ENCODE measurements at regions not wholly inside any gene's neighbourhood (a gene's known extent, or its start where the extent isn't known, plus 50 kb on each side); places are given as distances from the start of the nearest gene placed in this dataset.
"Not testable (repeated sequence)": the region's sequence is repeated elsewhere in the genome, so short reads cannot be mapped to it uniquely, and the experiment has no call there.

DNA sequence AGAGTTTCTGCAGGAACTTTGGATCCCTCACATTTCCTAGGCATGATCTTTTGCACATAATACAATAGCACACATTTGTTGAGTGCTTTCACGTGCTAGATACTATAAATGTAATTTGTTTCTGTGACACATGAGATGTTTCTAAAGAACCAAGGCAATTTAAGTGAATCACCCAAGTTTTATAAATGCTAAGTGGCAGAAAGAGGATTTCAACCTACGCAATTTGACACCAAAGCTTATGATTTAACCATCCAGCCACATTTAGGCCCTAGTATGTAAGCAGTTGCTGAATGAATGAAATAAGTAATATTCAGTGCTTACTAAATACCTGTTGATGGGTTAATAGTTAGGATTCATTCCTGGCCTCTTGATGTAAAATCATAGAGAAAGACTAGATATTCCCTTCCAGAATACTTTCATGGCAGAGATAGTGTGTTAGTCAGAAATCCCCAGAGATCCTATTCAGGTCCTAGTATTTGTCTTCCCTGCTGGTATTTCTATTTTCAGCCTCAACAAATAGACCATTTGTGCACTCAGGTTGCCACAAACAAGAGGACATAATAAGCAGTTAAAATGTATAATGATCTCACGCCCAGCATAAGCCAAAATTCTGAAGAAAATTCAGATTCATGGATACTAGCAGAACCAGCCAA is 572.6 kb downstream of the IPMK start:
- no peak for FAIRE-seq
- DNase-seq (ENCODE audit: low spot score), result no peak

DNA sequence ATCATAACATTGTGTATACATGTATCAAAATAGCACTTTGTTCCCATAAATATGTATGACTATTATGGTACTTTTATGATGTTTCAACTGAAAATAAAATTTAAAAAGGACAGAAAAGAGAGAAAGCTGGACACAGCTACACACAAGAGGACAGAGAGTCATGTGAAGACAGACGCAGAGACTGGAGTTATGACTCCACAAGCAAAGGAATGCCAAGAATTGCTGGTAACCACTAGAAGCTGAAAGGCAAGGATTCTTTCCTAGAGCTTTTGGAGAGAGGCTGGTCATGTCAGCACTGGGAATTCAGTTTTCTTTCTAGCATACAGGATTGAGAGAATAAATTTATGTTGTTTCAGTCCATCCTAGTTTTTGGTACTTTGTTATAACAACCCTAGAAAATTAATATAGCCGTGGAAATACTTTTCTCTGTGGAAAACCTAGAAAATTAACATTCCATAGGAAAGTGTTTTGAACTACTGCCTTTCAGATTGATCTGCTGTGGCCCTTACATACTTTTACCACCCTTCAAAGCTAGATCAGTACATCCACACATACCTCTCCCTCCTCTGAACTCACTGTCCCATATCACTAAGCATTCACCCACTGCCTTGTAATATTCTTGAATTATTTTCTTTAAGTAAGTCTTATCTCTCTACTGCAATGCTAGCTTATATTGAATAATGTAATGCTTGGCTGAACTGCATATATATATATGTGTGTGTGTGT is 575.3 kb downstream of the IPMK start:
- FAIRE-seq (peak; percentile 95), DNase-seq (ENCODE audit: low spot score) (peak; percentile 86)

DNA sequence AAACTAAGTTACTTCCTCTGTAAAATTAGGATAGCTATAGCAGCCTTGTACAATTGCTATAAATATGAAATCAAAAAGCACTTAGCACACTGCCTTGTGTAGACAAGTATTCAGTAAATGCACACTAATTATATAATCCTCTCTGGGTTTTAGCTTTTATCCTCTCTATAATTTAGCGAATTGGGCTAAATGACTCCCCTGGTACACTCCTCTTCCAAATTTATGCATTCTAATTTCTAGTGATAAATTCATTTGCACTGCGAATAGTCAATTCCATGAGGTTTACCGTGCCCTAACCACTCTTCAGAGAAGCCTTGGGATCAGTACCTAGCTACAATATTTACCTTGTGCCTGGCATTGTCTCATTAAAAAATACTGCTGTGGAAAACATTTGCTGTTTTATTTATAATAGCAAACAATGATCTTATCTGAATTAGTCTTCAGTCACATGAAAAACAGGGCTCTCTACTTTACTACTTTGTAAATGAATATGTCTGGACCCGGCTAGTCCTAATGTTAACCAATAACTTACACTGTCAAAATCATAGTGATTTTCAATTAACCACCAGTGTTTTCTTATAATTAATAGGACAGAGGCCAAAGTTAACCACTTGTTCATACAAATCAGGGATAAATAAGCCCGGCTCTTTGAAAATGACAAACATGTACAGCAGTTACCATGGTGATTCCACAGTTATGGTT is 577.9 kb downstream of the IPMK start:
- FAIRE-seq, result no peak
- no peak for DNase-seq (ENCODE audit: low spot score)

DNA sequence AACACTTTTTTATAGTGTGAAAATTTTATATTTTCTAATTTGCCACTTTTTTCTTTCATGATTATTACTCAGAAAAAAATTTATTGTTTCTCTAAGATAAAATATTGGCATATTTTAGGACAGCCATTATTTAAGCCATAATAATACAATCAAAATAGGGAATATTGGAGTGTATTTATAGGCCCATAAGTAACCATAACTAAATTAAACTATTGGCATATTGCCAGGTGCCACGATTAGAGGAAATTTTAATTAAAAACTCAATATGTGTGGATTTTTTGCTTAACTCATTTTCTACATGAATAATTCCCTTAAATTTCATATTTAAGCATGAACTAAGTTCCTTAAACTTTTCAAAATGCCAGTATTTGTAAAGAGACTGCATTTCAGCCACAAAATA is 587.8 kb downstream of the IPMK start:
- FAIRE-seq, result no peak
- DNase-seq (ENCODE audit: low spot score), result no peak

DNA sequence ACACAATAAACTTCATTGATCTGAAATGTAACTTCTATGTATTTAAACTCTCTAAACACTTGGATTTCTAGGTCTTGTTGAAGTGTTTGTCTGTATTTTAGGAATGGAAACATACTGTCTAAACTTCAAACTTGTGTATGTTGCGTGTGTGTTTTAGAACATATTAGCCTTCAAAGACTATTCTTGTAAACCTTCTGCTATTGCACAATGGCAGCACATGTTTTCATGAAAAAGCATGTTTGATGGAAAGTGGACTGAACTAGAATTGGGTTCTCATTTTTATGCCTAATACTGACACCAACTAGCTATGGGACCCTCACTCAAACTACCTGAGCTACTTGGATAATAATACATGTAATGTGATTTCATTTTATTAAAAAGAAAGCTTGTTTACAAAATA is 592.6 kb downstream of the IPMK start:
- FAIRE-seq (no peak), DNase-seq (ENCODE audit: low spot score) (no peak)

DNA sequence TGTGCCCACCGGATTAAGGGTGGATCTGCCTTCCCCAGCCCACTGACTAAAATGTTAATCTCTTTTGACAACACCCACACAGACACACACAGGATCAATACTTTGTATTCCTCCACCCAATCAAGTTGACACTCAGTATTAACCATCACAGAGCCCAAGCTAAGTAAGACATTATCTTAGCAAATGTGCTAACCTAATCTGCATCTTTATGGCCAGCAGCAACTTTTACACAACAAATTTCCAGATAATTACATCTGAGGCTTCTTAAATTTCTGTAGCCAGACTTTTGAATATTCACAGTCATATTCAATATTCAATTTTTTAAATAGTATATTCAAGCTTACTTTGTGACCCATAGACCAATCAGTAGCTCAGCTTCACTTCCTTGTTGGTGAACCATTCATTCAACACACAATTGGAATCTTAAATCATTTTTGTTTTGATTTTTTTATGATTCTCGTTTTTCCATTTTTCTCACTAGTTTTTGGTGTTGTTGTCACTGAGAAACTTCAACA is 594.2 kb downstream of the IPMK start:
- no peak for FAIRE-seq

DNA sequence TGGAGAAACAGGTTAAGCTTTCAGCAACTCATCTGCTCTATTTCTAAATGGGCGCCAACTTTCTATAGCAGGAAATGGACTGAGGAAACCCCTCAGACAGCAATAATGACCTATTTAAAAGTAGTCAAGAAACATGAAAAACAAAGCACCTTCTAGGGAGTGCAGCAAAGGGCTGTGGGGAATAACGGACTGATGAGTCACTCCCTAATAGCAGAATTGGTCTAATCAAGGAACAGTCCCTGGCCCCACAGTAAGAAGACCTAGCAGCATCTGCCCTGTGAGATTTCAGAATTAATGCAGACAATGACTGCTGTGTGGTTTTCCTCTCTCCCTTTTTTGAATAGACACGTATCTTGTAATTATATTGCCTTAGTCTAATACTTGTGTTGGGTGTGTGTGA is 602.9 kb downstream of the IPMK start:
- FAIRE-seq (no peak), DNase-seq (ENCODE audit: low spot score) (no peak)

More for the DNA sequence above, 594.2 kb downstream of the IPMK start:
- no peak for DNase-seq (ENCODE audit: low spot score)

DNA sequence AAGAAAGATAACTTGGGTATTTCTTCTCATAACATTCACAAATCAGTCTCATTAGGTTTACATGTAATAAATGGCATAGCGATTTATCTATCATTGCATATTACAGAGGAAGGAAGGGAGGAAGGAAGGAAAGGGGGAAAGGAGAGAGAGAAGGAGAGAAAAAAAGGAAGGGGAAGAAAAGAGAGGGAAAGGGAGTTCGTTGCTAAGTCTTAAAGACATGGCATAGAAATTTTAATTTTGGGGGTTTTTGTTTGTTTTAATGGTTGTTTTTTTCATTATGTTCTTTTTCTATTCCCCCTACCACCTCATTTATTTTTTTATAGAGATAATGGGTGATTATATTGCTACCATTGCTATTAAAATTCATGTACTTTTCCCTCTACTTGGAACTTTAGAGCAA is 604.3 kb downstream of the IPMK start:
- DNase-seq (ENCODE audit: low spot score) (no peak), FAIRE-seq (no peak)

DNA sequence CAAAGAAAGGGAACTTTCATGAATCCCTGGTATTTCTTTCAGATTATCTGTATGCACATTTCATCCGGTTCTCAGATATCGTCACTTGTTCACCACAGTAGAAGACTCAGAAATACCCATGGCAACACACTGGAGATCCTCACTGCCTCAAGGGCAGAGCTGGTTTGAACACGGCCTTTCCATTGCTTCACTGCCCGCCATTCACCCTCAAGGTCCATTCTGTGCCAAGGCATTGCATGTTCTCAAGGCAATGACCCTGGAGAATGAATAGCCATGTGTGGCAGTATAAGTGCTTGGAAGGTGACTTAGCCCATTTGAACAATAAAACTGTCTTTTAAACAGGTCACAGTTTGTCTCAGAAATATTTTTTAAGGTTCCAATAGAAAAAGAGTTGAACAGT is 606.5 kb downstream of the IPMK start:
- DNase-seq (ENCODE audit: low spot score) (no peak), FAIRE-seq (no peak)

DNA sequence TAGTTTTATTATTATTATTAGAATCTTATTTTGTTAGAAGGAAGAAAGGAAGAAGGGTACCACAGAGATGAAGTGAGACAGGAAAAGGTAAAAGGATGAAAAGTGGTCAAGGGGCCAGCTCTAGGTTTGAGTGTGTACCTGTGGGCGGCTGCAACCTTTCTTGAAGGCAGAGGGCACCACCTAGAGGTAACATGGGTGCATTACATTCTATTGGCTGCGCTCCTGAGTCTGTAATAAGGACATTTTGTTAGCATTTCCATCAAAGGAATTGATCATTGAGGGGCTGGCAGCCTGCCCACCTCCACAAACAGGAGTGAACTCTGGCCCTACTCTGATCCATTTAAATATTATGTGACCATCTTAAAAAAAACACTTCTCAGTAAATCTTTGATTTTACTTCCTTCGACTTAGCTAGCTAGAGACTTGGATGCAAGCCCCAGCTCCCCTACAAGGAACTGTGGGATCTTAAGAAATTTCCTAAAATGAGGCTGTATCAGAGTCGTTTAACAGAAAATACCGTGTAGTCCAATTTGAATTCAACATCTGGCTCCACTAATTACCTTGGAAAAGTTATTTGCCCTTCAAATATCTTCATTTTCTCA is 610.4 kb downstream of the IPMK start:
- FAIRE-seq, result peak; percentile 18
- DNase-seq (ENCODE audit: low spot score), result peak; percentile 34

DNA sequence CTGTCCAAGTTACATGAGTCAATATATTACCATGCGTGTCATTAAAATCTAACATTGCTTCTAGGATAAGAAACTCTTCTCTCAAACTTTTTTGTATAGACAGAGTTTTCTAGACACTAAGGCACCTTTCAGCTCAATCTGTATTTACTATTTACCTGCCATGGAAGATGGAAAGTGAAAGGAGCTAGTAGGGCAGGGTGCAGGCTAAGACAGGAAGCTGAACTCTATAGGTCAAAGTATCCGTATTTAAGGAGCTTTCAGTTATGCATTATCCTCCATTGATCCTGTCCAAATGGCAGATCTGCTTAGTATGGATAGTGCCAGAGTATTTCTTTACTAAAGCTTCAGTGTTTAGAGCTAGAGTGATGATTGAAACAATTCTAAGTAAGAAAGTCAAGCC is 612.8 kb downstream of the IPMK start:
- DNase-seq (ENCODE audit: low spot score) (no peak), FAIRE-seq (no peak)

DNA sequence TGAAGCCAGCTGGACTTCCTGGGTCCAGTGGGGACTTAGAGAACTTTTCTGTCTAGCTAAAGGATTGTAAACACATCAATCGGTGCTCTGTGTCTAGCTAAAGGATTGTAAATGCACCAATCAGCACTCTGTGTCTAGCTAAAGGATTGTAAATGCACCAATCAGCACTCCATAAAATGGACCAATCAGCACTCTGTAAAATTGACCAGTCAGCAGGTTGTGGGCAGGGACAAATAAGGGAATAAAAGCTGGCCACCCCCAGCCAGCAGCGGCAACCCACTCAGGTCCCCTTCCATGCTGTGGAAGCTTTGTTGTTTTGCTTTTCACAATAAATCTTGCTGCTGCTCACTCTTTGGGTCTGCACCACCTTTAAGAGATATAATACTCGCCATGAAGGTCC is 622.6 kb downstream of the IPMK start:
- not testable (repeated sequence) for FAIRE-seq; DNase-seq (ENCODE audit: low spot score)

DNA sequence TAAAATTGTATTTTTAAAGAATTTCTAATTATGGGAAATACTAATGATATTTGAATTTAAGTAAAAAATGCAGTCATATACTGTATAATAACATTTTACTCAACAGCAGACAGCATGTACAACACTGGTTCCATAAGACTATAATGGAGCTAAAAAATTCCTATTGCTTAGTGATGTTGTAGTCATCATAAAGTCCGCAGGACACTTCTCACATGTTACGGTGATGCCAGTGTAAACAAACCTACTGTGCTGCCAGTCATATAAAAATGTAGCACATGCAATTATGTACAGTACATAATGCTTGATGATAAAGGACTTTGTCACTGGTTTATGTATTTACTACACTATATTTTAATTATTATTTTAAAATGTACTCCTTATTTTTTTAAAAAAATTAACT is 629.3 kb downstream of the IPMK start:
- FAIRE-seq (no peak), DNase-seq (ENCODE audit: low spot score) (no peak)

DNA sequence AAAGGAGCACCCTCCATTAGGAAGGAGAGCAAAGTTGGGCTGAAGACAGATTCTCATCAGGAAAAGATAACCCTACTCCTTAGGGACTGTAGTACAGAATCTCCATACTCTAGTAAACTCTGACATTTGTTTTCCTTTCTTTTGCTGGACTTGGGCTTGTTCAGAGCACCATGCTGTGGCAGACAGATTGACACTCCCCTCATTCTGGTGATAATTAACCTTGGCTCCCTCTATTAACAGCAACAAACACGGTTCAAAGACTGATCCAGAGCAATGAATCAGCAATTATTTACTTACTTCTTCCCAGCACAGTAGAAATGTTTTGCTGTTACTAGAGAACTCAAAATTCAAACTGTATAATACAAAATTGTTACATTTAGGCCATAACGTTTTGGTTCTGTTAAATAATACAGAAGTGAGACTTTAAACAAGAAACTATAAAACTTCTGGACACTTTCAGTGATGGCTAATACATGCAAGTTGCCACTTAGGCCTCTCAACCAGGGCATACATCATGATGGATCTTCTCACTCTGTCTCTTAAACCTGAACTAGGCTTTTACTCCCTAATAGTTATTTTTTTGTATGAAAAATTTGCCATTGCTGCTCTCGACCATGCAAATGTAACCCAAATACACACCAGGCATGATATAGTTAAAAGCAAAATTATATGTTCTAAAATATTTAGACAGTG is 639.0 kb downstream of the IPMK start:
- peak; percentile 53 for DNase-seq (ENCODE audit: low spot score)
- peak; percentile 84 for FAIRE-seq

DNA sequence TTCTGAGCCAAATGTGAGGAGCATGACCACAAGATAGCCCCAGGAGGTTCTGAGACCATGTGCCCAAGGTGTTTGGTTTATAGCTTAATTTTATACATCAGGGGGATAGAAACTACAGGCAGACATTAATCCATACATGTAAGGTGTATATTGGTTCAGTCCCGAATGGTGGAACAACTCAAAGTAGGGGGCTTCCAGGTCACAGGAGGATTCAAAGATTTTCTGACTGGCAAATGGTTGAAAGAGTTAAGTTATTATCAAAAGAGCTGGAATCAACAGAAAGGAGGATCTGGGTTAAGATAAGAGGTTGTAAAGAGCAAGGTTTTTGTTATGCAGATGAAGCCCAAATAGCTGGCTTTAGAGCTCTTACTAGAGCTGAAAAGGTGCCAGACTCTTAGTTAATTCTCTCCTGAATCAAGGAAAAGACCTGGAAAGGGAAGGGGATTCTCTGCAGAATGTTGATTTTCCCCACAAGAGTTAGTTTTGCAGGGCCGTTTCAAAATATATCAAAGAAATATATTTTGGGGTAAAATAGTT is 640.0 kb downstream of the IPMK start:
- DNase-seq (ENCODE audit: low spot score) (no peak), FAIRE-seq (no peak)

DNA sequence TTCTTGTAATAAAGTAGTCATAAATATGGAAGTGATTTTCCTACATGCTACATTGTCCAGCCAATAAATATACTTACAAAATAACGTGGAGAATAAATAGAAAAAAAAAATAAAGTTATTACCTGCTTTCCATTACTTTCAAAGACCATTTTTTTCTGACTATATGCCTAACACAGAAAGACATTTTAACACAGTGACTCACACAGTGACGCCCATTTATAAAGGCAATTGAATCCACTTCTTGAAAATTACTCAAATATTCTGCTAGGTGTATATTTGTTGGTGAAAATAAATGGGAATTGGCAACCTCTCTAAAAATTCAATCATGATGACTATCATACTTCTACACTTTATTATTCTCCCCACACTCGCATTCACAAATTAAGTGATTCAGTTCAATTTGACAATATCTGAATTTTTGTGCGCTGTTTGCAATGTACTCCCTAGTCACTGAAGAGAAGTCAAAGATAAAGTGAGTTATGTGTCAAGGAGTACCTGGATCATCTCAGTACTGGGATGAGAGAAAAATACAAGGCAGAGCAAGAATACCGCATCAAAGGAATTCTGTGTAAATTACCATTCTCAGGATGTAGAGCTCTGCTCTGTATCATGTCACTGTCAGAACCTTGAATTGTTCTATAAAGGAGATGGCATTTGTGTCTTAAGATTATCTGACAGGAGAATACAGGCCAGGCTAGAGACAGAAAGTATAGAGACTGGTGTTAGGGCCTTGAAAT is 642.7 kb downstream of the IPMK start:
- FAIRE-seq, result no peak
- no peak for DNase-seq (ENCODE audit: low spot score)

DNA sequence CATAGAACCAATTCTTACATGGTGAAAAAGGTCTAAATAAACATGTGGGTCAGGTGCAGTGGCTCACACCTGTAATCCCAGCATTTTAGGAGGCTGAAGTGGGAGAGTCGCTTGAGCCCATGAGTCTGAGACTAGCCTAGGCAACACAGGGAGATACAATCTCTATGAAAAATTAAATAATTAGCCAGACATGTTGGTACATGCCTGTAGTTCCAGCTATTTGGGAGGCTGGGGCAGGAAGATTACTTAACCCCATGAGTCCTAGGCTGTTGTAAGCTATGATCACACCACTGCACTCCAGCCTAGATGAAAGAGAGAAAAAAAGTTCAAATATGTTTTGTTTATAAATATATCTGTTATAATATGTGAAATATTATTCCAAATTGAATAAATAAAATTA is 643.6 kb downstream of the IPMK start:
- no peak for FAIRE-seq
- no peak for DNase-seq (ENCODE audit: low spot score)

DNA sequence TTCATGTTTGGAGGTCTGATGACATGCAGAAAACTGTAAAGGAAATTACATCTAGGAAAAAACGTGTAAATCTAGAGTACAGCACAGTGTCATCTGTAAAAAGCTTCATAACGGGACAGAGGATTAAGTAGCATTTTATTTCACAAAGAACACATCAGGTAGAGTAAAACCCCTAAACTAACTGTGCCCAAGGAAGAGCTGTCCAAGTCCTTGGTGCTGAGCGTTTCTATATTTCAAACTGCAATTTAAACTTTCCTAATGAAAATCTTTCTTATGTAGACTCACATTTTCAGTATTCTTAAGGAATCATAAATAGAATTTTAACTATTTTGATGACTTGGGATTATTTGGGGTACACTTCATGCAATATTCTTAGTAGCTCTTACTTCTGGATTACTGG is 646.2 kb downstream of the IPMK start:
- DNase-seq (ENCODE audit: low spot score), result no peak
- FAIRE-seq, result no peak

DNA sequence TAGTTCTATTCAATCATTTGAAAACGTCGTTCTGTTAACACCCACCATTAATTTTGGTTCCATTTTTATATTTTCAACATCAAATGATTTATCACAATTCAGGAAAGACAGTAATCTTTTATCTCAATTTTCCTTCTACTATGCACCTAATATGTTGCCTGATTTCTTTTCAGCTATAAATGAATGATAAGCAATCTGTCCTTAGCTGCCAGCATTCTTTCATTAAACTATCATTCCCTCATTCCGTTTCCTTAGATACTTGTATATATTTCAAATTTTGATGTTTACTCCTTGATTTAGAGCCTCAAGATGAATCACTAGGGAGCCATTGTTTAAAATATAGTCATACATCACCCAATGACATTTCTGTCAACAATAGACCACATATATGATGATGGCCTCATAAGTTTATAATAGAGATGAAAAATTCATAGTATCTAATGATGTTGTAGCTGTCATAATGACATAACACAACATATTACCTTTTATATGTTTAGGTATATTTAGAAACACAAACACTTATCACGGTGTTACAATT is 661.7 kb downstream of the IPMK start:
- FAIRE-seq, result no peak
- no peak for DNase-seq (ENCODE audit: low spot score)

DNA sequence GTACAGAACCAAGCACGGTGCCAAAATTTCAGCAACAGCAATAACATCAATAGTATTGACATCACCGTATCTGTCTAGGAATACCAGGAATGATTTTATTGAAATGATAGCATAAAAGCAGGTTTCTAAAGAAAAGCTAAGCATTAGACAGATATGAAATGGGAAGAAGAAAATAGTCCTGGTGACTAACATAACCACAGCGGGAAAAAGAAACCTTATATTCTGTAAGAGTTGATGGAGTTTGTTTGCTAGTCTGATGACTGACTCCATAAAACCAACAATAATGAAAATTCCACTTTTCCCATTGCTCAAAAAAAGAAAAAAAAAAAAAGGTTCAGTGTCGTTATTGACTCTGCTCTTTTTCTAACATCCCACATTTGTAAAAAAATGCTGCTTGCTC is 668.3 kb downstream of the IPMK start:
- no peak for FAIRE-seq
- DNase-seq (ENCODE audit: low spot score), result no peak
